Hepatocyte (in vitro differentiated cells): ENCODE measurements at regions not wholly inside any gene's neighbourhood (a gene's known extent, or its start where the extent isn't known, plus 50 kb on each side); places are given as distances from the start of the nearest gene placed in this dataset.

Experiments used
- DNase-seq: peaks from one replicate; pipeline ENCODE4 v3.0.0-alpha.2; 2016; ENCODE audit warnings: low spot score
- H2AFZ ChIP-seq: fragments of 200-600 bp; sonication (generic); 2 replicates; pipeline ENCODE4 v1.6.0; 2016; ENCODE audit warnings: antibody characterized with exemption, mild to moderate bottlenecking
- H3K27ac ChIP-seq: fragments of 200-600 bp; sonication (generic); 2 replicates; pipeline ENCODE4 v1.5.1; 2016; ENCODE audit warnings: mild to moderate bottlenecking
- H3K27me3 ChIP-seq: fragments of 200-600 bp; sonication (generic); 2 replicates; pipeline ENCODE4 v1.6.1; 2016
- H3K36me3 ChIP-seq: fragments of 200-600 bp; sonication (generic); replicated peaks from 2 replicates; pipeline ENCODE4 v1.5.1; 2016; ENCODE audit warnings: low read depth; ENCODE audit not compliant: insufficient read depth
- H3K4me1 ChIP-seq: fragments of 200-600 bp; sonication (generic); 2 replicates; pipeline ENCODE4 v1.5.1; 2016; ENCODE audit warnings: mild to moderate bottlenecking, moderate library complexity; ENCODE audit not compliant: insufficient read depth
- H3K4me2 ChIP-seq: fragments of 200-600 bp; sonication (generic); 2 replicates; pipeline ENCODE4 v1.6.0; 2016
- H3K4me3 ChIP-seq: fragments of 200-600 bp; sonication (generic); 2 replicates; pipeline ENCODE4 v1.5.1; 2016; ENCODE audit warnings: mild to moderate bottlenecking
- H3K79me2 ChIP-seq: fragments of 200-600 bp; sonication (generic); 2 replicates; pipeline ENCODE4 v1.6.0; 2017; ENCODE audit warnings: mild to moderate bottlenecking
- H3K9me2 ChIP-seq: fragments of 200-600 bp; sonication (generic); replicated peaks from 2 replicates; pipeline ENCODE4 v1.6.0; 2017; ENCODE audit warnings: mild to moderate bottlenecking; ENCODE audit not compliant: insufficient read depth
- H3K9me3 ChIP-seq: fragments of 200-600 bp; sonication (generic); 2 replicates; pipeline ENCODE4 v1.5.1; 2016; ENCODE audit warnings: low read depth, mild to moderate bottlenecking
- H4K20me1 ChIP-seq: fragments of 200-600 bp; sonication (generic); 2 replicates; pipeline ENCODE4 v1.6.0; 2016; ENCODE audit warnings: mild to moderate bottlenecking; ENCODE audit not compliant: insufficient read depth, poor library complexity, severe bottlenecking
- EZH2 ChIP-seq: fragments of 200-600 bp; sonication (generic); IDR thresholded peaks from 2 replicates; pipeline ENCODE4 v1.6.1; 2016; ENCODE audit warnings: antibody characterized with exemption, mild to moderate bottlenecking, borderline replicate concordance
- EZH2phosphoT487 ChIP-seq: fragments of 200-600 bp; sonication (generic); IDR thresholded peaks from one replicate; pipeline ENCODE4 v1.6.1; 2018; ENCODE audit warnings: antibody characterized with exemption, mild to moderate bottlenecking, low read depth, moderate library complexity; ENCODE audit not compliant: unreplicated experiment, severe bottlenecking
- WGBS: methylation state at CpG from one replicate; pipeline ENCODE4 v1.1.6; 2016; ENCODE audit warnings: low lambda C conversion rate; ENCODE audit errors: missing lambda C conversion rate; 5-methylcytosine and 5-hydroxymethylcytosine counted together
- TF ChIP-seq, protein P1 (sequence below): fragments of 200-600 bp; sonication (generic); IDR thresholded peaks from 2 replicates; pipeline ENCODE4 v1.5.1; 2016; ENCODE audit warnings: antibody characterized with exemption, mild to moderate bottlenecking; ENCODE audit not compliant: poor library complexity

DNA sequence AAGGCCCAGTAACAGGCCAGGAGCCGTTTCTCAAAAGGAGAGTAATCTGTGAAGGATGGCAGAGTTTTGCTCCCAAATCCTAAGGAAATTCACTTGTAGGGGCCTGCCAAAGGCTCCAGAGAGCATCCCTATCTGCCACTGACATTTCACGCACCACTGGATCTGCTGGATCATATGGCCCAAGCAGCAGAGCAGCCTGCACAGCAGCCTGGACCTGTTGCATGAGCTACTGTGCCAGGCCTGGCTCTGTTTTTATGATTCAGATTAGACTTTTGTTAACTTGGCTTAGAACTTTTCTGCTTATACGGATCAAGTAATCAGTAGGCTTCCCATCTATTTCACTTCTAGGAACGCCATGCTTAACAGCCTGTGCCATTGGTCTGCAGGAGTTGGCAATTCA lies 70.7 kb downstream of the CHRD start:
- Histone ChIP-seq H3K4me2 (no peak overlapping the region), H3K9me3 (no peaks in the 10 kb centered on the region), H3K9me2 (no peaks in the 10 kb centered on the region), H3K27me3 (no peaks in the 10 kb centered on the region), H3K27ac (no peak overlapping the region), H4K20me1 (no peaks in the 10 kb centered on the region), H3K4me1 (no peaks in the 10 kb centered on the region), H2AFZ (no peak overlapping the region), H3K36me3 (no peaks in the 10 kb centered on the region), H3K79me2 (no peaks in the 10 kb centered on the region), H3K4me3 (no peak overlapping the region)
- WGBS: 87% methylated on average over 4 of the region's 4 CpGs
- DNase-seq: no peak
- TF ChIP-seq, protein P1, sequence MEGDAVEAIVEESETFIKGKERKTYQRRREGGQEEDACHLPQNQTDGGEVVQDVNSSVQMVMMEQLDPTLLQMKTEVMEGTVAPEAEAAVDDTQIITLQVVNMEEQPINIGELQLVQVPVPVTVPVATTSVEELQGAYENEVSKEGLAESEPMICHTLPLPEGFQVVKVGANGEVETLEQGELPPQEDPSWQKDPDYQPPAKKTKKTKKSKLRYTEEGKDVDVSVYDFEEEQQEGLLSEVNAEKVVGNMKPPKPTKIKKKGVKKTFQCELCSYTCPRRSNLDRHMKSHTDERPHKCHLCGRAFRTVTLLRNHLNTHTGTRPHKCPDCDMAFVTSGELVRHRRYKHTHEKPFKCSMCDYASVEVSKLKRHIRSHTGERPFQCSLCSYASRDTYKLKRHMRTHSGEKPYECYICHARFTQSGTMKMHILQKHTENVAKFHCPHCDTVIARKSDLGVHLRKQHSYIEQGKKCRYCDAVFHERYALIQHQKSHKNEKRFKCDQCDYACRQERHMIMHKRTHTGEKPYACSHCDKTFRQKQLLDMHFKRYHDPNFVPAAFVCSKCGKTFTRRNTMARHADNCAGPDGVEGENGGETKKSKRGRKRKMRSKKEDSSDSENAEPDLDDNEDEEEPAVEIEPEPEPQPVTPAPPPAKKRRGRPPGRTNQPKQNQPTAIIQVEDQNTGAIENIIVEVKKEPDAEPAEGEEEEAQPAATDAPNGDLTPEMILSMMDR: no peak
- TF ChIP-seq EZH2phosphoT487: no peak
- TF ChIP-seq EZH2: no peak

GRCh38 chr3:184453296-184453695 lies 73.4 kb downstream of the CHRD start:
- no peaks in the 10 kb centered on the region for H3K79me2 ChIP-seq
- no peak overlapping the region for H3K4me2 ChIP-seq
- no peak overlapping the region for H2AFZ ChIP-seq
- no peak overlapping the region for H3K27ac ChIP-seq
- no peak for DNase-seq
- 81% methylated on average over 5 of the region's 5 CpGs for WGBS
- H3K4me1 ChIP-seq: no peaks in the 10 kb centered on the region
- no peaks in the 10 kb centered on the region for H3K9me2 ChIP-seq
- H3K36me3 ChIP-seq: no peaks in the 10 kb centered on the region
- no peaks in the 10 kb centered on the region for H3K9me3 ChIP-seq
- H3K27me3 ChIP-seq: no peaks in the 10 kb centered on the region
- TF ChIP-seq EZH2phosphoT487 (no peak), EZH2 (no peak)
- TF ChIP-seq, protein P1: no peak
- no peaks in the 10 kb centered on the region for H4K20me1 ChIP-seq
- no peak overlapping the region for H3K4me3 ChIP-seq

DNA sequence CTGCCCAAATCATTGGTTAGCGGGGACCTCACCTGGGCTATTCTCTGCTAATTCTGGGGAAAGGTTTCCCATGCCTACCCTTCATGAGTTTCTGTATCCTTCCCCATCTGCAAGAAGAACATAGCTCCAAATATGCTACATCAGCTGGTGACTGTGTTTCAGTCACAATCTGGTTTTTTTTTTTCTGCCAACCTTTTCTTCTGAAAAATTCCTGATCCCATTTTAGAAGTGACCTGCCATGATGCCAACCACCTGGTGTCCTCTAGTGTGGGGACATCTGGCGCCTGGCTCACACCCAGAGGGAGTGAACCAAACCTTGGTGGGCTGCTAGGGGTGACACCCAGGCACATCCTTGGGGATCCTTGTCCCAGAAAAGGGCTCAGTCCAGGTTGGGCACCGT lies 76.1 kb downstream of the CHRD start:
- H3K79me2 ChIP-seq: no peaks in the 10 kb centered on the region
- no peaks in the 10 kb centered on the region for H3K9me2 ChIP-seq
- no peak overlapping the region for H3K4me2 ChIP-seq
- 94% methylated on average over 3 of the region's 3 CpGs for WGBS
- H4K20me1 ChIP-seq: no peaks in the 10 kb centered on the region
- no peak overlapping the region for H3K27ac ChIP-seq
- H3K9me3 ChIP-seq: no peaks in the 10 kb centered on the region
- no peaks in the 10 kb centered on the region for H3K36me3 ChIP-seq
- no peak overlapping the region for H3K4me3 ChIP-seq
- no peak overlapping the region for H2AFZ ChIP-seq
- H3K27me3 ChIP-seq: no peaks in the 10 kb centered on the region
- TF ChIP-seq, protein P1: no peak
- TF ChIP-seq EZH2 (no peak), EZH2phosphoT487 (no peak)
- no peak for DNase-seq
- no peaks in the 10 kb centered on the region for H3K4me1 ChIP-seq

GRCh38 chr3:184456476-184456875 lies 76.6 kb downstream of the CHRD start:
- H3K36me3 ChIP-seq: no peaks in the 10 kb centered on the region
- no peak overlapping the region for H3K27ac ChIP-seq
- no peak overlapping the region for H3K4me3 ChIP-seq
- DNase-seq: no peak
- no peaks in the 10 kb centered on the region for H3K4me1 ChIP-seq
- no peaks in the 10 kb centered on the region for H3K79me2 ChIP-seq
- no peaks in the 10 kb centered on the region for H3K9me3 ChIP-seq
- H4K20me1 ChIP-seq: no peaks in the 10 kb centered on the region
- no peaks in the 10 kb centered on the region for H3K27me3 ChIP-seq
- no peak overlapping the region for H2AFZ ChIP-seq
- H3K9me2 ChIP-seq: no peaks in the 10 kb centered on the region
- 77% methylated on average over 4 of the region's 4 CpGs for WGBS
- TF ChIP-seq, protein P1: no peak
- TF ChIP-seq EZH2: no peak
- TF ChIP-seq EZH2phosphoT487: no peak
- no peak overlapping the region for H3K4me2 ChIP-seq
